HG03108 (cell line): ENCODE measurements at regions not wholly inside any gene's neighbourhood (a gene's known extent, or its start where the extent isn't known, plus 50 kb on each side); places are given as distances from the start of the nearest gene placed in this dataset.

Source experiments
- ATAC-seq: cut with Tn5 transposase; IDR thresholded peaks from one replicate; pipeline ENCODE4 v1.9.1; 2021; ENCODE audit warnings: moderate library complexity; ENCODE audit not compliant: unreplicated experiment

DNA sequence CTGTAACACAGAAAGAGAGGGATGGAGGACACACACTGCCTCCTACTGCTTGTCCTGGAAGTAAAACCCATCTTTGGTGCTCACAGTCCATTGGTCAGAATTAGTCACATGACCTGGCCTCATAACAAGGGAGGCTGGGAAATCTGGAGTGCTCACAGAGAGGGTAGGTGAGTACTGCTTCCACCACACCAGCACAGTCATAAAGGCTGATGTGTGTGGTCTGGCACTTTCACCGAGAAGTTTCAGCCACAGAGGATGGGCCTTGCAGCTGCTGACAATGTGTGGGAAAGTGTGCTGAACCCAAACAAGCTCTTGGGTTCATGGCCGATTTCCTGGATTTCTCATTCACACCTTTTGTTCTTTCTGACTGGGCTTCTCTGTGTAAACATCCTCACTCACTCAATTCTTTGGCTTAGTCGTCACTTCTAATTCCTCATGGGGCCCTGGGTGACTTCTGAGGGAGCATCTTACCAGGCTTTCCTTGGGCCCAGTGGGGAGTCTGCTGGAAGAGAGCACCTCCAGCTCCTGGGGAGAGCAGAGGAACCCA is 100.7 kb downstream of the ASB7 start:
- peak; percentile 98 for ATAC-seq

DNA sequence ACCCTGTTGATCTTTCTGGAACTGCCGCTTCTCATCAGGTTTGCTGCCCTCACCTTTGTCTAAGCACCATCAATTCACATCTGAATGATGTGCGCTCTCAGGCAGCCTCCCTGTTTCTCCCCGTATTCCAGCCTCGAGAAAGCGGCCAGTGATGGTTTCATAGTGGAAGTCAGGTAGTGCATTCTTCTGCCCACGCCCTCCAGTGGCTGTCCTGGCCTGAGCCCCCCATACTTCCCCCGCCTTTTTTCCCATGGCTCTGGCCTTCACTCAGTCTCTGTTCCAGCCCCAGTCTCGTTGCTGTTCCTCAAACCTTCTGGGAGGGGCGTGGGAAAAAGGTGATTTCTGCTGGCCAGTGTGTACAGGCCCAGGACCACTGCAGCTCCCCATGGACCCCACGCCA is 101.3 kb downstream of the ASB7 start:
- ATAC-seq = no peak

DNA sequence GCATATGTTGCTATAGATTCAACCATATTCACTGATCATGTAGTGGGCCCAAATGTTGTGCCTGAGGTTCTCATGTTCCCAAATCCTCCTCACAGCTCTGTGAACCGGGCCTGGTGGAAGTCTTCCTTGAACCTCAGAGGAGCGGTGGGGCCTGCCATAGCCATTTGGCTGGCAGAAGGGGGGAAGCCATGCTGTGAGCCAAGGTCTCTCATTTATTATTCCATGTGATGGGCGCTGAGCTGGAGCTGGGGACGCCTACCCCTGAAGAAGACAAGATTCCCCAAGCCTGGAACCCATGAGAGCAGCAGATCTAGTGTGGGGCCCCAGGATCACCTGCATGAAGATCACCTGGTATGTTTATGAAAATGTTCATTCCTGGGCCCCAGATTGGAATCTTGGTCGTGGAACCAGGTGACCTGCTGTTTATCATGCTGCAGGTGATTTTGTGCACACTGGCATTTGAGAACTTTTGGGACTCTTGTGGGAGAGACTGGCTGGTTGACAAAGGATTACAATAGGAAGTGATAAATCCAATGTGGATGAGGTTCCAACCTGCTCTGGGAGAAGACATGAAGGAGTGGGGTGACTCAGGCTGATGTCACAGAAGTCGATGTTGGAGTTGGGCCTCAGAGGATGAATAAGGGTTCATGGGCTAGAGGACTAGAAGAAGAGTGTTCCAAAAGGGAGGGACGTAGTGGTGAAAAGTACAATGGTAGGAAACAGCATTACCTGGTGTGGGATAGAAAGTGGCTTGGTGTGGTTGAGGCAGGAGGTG is 102.1 kb downstream of the ASB7 start:
- no peak for ATAC-seq

DNA sequence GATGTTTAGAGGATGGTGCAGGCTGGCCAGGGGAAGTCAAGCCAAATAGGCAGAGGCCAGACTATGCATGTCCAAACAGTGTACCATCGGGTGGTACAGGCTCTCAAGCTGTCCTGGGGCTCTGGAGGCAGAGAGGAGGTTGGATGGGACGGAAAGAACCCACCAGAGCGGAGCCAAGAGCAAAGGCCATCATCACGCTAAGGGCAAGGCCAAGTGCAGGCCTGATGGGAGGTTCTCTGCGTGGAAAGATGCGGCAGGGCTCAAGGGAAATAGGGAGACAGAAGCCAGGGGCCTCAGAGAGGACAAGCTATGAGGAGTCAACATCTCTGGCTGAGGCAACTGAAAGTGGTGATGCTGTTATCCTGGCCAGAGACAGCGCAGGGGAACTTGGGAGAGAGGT is 102.7 kb downstream of the ASB7 start:
- no peak for ATAC-seq

DNA sequence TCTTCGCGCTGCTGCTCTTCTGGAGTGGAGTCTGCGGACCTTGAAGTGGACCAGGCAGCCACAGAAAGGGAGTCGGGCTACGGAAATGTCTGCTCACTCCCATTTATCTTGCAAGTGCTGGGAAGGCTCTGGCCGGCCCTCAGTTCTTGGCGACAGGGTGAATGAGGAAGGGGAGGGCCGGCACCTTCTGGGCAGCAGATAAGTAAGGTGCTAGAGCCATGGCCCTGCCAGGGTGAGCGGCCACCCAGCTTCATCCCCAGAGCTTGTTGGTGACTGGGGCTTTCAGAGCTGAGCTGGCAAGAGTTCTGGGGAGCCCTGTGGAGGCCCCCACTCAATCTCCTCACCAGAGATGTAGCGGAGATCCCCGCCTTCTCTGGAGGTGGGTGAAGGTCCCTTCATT is 103.5 kb downstream of the ASB7 start:
- no peak for ATAC-seq

DNA sequence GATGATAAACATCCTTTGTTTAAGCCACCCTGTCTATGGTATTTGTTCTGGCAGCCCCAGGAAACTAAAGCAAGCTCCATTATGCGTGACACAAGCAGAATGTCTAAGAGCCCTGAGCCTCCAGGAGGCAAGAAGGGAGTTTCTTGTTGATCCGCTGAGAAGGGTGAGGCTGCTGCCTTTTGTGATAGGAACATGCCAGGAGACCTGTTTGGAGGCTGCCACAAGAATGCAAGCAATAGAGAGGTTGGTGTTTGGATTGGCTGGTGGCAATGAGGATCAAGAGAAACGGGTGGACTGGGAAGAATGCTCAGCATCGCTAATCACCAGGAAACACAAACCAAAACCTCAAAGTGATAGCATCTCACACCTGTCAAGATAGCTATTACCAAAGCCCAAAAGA is 104.8 kb downstream of the ASB7 start:
- no peak for ATAC-seq

DNA sequence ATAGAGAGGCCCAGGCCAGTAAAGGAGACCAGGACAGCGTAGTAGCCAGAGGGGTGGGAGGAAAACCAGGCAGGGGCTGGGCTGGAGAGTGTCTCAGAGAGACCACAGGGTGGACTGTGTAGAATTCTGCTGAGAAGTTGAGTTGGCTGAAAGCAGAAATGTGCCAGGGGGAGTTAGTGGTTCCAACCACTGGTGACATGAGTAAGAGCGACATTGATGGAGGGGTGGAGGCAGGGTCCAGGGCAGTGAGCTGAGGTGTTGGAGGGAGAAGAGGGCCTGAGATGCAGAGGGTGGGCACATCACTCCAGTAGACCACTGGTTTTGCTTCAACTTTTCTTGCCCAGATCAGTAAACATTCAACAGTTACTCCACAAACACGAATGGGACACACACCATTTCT is 106.5 kb downstream of the ASB7 start:
- no peak for ATAC-seq

DNA sequence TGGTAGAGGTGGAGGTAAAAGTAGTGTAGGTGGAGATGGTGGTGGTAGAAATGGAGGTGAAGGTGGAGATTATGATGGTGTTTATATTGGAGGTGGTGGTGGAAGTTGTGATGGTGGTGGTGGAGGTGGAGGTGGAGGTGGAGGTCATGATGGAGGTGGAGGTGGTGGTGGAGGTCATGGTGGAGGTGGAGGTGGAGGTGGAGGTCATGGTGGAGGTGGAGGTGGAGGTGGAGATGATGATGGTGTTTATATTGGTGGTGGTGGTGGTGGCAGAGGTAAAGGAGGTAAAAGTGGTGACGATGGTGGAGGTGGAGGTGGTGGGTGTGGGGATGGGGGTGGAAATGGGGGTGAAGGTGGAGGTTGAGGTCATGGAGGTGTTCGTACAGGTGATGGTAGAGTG is 107.8 kb downstream of the ASB7 start:
- no peak for ATAC-seq

DNA sequence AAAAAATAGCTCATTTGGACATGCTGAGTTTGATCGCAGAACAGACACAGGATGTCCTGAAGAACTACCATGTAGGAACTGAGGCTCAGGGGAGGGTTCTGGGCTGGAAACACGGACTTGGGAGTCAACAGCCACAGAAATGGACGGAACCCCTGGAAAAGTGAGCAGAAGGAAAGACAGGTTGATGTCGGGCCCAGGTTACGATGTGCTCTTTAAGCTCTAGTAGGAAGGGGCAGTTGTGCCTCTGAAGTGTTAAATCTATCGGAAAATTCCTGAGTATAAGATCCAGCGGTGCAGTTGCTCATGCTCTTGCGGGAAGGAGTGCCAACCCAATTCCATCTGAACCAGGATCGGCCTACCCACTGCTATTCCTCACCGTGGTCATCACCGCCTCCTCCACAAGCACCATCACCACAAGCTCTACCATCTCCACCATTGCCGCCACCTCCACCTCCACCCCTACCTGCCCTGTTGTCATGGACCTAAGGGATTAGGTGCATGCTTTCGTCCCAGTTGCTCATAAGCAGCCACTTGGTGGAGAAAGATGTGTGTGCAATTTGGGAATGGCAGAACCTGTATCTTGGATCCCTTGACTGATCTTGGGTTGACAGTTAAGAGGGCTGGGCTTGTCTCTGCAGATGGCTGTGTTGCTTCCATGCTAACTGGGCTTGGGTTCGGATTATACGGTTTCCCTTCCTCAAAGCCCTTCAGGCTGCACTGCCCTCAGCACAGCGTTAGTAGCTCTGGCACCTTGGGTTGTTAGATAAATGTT is 108.5 kb downstream of the ASB7 start:
- ATAC-seq = no peak

DNA sequence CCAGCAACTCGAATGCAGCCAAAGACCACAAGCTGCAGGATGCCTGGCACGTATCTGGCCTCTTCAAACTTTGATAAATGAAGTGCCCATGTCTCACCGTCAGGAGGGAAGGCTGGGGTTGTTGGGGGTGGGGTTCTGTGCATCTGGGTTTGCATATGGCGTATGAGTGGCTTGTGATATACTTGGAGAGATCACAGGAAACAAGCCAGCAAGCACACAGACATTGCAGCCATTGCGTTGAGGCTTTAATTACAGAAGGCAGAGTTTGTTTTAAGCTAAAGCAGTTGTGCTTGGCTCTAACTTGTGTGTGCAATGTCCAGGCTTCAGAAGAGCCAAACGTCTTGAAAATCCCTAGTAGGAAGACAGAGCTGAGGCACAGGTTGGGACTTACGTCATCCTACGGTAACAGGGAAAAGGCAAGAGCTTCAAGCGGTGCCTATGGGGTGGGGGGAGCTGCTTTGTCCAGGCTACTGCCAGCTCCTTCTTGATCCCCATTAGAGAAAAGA is 109.2 kb downstream of the ASB7 start:
- no peak for ATAC-seq

DNA sequence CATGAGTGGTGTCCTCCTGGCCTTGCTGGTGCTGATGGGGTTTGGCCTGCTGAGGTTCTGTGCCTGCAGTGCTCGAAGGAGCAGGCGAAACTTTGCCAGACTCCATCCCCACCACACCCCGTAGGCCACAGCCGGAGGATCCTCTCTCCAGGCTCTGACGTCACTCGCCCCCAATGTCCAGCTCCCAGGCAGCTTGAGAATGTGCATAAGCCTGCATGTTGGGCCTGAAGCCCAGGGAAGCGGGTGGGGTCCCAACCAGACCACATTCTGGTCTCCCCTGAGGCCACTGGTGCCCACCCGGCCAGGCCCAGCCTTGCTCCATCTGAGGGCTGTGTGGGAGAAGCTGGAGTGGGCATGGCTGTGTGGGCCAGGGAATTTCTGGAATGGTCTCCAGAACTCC is 109.8 kb downstream of the ASB7 start:
- ATAC-seq = no peak

DNA sequence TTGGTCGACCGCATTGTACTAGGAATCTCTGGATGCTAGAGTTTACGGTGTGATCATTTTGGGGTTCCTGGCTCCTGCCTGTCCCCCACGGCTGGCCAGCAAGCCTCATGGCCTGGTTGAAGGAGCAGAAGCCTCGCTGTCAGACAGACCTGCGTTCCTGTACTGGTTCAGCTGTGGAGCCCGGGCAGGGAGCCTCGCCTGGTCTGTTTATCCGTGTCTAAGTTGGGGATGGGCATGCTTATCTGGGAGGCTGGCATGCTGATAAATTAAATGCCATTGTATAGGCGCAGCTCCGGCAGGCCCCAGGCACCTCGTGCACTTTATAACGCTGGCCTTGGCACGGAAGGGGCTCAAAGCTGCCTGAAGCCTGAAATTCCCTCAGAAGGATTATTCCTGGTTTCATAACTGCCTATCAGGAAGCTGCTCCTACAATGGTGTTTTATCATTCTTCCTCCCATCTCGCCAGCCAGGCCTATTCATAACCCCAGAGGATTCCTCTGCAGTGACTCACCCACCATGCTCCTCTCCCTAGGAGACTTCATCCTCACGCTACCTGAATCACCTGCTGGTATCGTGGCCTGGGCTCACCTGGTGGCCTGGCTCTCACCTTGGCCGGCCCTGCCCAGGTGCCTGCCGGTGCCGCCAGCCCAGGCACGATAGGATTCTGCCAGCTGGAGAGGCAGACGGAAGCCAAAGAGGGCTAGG is 110.9 kb downstream of the ASB7 start:
- ATAC-seq = no peak

DNA sequence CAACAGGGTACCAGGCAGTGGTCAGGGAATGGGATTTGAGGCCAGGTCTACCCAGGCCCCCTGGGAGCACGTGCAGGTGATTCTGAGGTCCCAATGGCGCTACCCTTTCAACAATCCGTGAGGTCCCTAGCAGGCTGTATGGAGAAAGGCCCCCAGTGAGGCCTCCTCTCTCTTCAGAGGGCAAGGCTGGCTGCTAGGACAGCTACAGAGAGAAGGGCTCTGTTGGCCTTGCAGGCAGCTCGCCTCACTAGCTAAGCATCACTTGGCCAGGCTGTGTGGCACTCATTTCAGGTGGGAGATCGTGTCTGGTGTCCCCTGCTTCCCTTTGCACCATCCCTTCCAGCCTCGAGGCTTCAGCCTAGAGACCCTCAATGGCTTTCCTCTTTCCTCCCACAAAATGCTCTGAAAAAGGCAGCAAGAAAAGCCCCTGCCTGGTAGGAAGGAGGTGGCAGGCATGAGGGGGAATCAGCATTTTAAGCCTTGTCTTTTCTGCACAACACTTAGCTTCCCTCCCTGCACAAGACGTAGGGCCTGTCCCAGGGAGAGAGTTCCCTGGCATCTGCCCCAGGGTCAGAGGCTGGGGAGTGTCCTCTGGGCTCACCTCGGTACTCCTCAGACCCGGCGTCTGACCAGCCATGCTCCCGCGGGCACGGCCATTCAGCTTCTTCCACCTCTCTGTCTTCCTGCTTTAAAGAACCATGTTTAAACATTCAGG is 111.8 kb downstream of the ASB7 start:
- ATAC-seq = no peak

DNA sequence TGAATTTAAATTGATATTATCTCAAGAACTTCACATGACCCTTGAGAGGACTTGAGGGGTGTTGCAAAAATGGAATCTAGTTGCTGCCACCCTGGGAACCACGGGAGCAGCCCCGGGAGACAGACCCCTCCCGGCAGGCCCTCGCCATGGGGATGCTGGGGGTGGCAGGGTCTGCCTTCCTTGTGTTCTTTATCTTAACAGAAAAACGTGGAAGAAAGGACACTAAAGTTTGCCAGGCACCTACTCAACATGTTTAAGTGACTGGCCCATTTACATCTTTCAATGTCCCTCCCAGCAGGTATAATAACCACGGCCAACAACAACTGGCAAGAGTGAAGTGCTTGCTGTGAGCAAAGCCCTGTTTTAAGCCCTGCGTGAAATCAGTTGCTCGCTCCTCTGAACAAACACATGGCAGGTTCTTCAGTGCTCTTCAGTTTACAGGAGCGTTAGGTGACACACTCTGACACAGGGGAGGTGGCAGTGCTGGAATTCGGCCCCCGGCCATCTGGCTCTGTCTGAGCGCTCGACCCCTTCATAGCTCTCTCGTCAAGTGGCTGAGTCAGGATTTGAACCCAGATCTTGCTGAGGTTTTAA is 112.5 kb downstream of the ASB7 start:
- ATAC-seq = no peak

DNA sequence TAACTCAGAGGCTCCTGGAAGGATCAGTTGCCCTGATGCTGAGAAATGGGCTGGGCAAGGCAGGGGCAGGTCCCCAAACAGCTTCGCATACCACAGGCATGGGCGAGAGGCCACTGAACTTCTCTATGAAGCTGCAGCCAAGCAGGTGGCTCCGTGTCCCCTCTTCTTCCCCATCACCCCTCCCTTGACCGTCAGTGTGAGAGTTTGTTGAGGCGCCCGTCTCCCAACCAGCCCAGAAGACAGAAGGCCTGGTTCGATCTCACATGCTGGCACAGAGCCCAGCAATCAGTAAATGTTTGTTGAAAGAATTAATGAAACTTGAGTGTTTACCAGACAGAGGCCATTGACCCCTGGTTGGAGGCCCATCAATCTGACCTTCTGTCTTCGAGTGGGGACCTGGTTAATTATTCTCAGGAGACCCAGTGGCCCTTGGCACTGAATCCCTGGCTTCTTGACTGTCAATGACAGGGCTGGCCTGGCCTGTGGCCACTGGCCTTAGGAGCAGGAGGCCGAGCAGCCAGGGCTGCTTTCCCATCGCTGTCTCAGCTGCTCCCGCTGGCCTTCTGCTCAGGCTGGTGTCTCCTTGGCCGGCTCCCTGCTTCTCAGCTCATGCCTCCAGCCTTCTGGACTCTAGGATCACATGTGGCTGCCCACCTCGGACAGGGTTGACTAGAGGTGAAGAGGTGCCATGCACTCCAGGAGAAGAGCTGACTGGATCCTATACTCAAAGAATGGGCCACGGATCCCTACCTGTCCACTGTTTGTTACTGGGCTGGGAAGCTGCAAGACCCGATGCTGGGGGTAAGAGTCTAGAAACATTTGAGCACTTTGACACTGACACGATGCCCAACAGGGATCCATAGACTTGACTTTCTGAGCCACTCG is 113.4 kb downstream of the ASB7 start:
- no peak for ATAC-seq

DNA sequence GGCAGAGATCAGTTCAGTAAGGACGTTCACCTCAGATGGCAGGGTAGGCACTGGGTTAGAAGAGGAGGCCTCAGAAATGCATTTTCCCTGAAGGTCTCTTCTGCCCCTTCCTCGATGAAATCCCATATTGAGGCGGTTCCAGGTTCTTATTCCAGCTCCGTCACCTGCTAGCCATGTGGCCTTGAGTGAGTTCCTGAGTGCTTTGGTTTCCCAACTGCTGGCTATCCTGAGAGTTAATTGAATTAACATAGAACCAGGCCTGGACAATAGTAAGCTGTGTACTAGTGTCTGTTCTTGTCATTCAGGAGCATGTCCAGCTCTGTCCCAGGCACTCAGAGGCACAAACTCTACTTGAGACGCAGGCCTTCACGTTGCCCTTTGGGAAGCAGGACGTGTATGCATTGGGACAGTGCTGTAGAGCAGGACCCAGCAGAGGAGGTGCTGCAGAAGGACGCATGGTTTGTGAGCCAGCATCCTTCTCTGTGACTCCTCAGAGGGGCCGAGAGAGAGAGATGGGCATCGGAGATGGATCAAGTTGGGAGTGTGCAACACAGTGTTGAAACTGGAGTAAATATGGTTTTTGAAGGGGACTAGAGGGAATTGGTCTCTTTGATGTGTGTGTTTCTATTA is 114.2 kb downstream of the ASB7 start:
- no peak for ATAC-seq

DNA sequence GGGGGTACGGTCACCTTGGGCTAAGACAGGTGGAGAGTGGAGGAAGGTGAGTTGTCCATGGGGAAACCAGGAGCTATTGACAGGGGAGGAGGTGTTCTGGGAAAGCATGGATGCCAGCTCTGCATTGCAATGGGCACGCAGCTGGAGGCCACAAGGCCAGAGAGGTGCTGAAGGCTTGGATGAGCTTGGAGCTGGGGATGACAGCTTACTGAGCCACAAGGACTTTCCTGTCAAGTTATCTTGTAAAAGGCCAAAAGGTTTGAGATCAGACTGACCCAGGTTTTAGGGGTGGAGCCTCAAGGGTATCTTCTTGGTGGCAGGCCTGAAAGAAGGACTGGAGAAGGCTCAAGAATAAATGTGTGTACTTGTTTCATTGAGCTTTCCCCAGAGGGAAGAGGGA is 115.2 kb downstream of the ASB7 start:
- ATAC-seq = no peak

DNA sequence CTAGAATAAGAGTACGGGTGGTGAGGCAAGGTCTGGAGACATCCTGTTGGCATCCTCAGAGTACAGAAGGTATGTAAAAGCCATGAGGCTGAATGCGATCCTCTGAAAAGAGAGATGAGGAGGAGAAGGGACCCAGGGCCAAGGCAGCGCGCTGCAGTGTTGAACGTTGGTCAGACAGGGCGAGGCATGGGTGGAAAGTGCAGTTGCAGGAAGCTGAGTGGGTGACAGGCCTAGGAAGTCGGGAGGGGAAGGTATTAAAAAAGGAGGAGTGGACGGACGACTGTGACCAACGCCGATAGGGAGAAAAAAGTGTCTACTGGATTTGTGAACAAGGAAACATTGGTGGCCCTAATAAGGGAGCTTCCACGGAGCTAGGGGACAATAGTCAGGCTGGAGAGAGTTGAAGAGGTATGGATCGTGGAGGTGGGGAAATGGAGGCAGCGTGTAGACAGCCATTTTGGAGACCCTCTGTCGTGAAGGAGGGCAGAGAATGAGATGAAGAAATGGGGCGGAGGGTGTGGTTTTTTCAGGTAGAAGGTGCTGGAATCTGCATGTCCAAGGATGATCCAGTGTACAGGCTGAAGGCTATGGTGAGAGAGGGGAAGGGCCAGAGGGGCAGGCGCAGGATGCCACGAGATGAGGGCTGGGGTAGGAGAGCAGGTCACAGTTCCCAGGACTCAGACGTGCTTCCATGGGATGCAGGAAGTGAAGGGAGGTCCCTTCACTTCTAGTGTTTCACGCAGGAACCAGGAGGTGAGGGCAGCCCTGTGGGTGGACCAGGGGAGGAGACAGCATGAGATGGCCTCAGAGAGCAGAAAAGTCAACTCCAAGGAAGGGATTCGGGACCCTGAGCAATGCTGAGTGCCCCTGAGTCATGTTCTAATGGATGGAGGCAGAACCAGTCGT is 115.9 kb downstream of the ASB7 start:
- ATAC-seq = no peak
